ENCODE measurements at regions not wholly inside any gene's neighbourhood (a gene's known extent, or its start where the extent isn't known, plus 50 kb on each side); places are given as distances from the start of the nearest gene placed in this dataset.

- Histone ChIP-seq H3K27ac (ENCODE audit: low read depth in 1 of 3, low read length in 2 of 3) (no peak overlapping the region), H3K36me3 (ENCODE audit: control insufficient read depth in 3 of 3, insufficient read depth in 2 of 3, low read depth in 1 of 3, low read length in 3 of 3) (no peaks in the 10 kb centered on the region), H3K9me3 (ENCODE audit: control insufficient read depth in 2 of 2, insufficient read depth in 1 of 2, low read depth in 1 of 2, low read length in 1 of 2) (no peaks in the 10 kb centered on the region), H3K27me3 (ENCODE audit: control insufficient read depth in 3 of 3, insufficient read depth in 3 of 3, low read length in 3 of 3) (no peaks in the 10 kb centered on the region), H3K4me1 (ENCODE audit: control insufficient read depth in 3 of 3, insufficient read depth in 2 of 3, low read depth in 1 of 3, low read length in 2 of 3) (no peaks in the 10 kb centered on the region), H3K4me3 (ENCODE audit: low read depth in 1 of 3, low read length in 3 of 3) (no peak overlapping the region)
- FAIRE-seq (no peak), DNase-seq (peak in 1 of 2 donors; percentile 14)
- WGBS, 3 donors = 47 to 54% (median 52%) methylated on average over 10 of the region's 10 CpGs
Measured at GRCh38 chr10:33804584-33804983, 470.1 kb upstream of the NRP1 start.

GRCh38 chr10:33803248-33803647, 468.8 kb upstream of the NRP1 start:
- FAIRE-seq (no peak), DNase-seq (no peak)
- H3K9me3 ChIP-seq (ENCODE audit: control insufficient read depth in 2 of 2, insufficient read depth in 1 of 2, low read depth in 1 of 2, low read length in 1 of 2) = no peaks in the 10 kb centered on the region
- 77 to 95% (median 85%) methylated on average over 3 of the region's 3 CpGs for WGBS, 3 donors
- no peak overlapping the region for H3K27ac ChIP-seq (ENCODE audit: low read depth in 1 of 3, low read length in 2 of 3)
- H3K4me3 ChIP-seq (ENCODE audit: low read depth in 1 of 3, low read length in 3 of 3) = no peak overlapping the region
- H3K4me1 ChIP-seq (ENCODE audit: control insufficient read depth in 3 of 3, insufficient read depth in 2 of 3, low read depth in 1 of 3, low read length in 2 of 3) = no peaks in the 10 kb centered on the region
- no peaks in the 10 kb centered on the region for H3K36me3 ChIP-seq (ENCODE audit: control insufficient read depth in 3 of 3, insufficient read depth in 2 of 3, low read depth in 1 of 3, low read length in 3 of 3)
- H3K27me3 ChIP-seq (ENCODE audit: control insufficient read depth in 3 of 3, insufficient read depth in 3 of 3, low read length in 3 of 3) = no peaks in the 10 kb centered on the region

GRCh38 chr10:33802566-33802965, 468.1 kb upstream of the NRP1 start:
- FAIRE-seq (no peak), DNase-seq (no peak)
- WGBS, 3 donors = 86 to 89% (median 87%) methylated on average over 4 of the region's 4 CpGs
- no peak overlapping the region for H3K4me3 ChIP-seq (ENCODE audit: low read depth in 1 of 3, low read length in 3 of 3)
- no peaks in the 10 kb centered on the region for H3K9me3 ChIP-seq (ENCODE audit: control insufficient read depth in 2 of 2, insufficient read depth in 1 of 2, low read depth in 1 of 2, low read length in 1 of 2)
- H3K27ac ChIP-seq (ENCODE audit: low read depth in 1 of 3, low read length in 2 of 3) = no peak overlapping the region
- no peaks in the 10 kb centered on the region for H3K36me3 ChIP-seq (ENCODE audit: control insufficient read depth in 3 of 3, insufficient read depth in 2 of 3, low read depth in 1 of 3, low read length in 3 of 3)
- H3K4me1 ChIP-seq (ENCODE audit: control insufficient read depth in 3 of 3, insufficient read depth in 2 of 3, low read depth in 1 of 3, low read length in 2 of 3) = no peaks in the 10 kb centered on the region
- H3K27me3 ChIP-seq (ENCODE audit: control insufficient read depth in 3 of 3, insufficient read depth in 3 of 3, low read length in 3 of 3) = no peaks in the 10 kb centered on the region

- Histone ChIP-seq H3K27ac (ENCODE audit: low read depth in 1 of 3, low read length in 2 of 3) (no peak overlapping the region), H3K4me3 (ENCODE audit: low read depth in 1 of 3, low read length in 3 of 3) (no peak overlapping the region), H3K27me3 (ENCODE audit: control insufficient read depth in 3 of 3, insufficient read depth in 3 of 3, low read length in 3 of 3) (no peaks in the 10 kb centered on the region), H3K9me3 (ENCODE audit: control insufficient read depth in 2 of 2, insufficient read depth in 1 of 2, low read depth in 1 of 2, low read length in 1 of 2) (no peaks in the 10 kb centered on the region), H3K36me3 (ENCODE audit: control insufficient read depth in 3 of 3, insufficient read depth in 2 of 3, low read depth in 1 of 3, low read length in 3 of 3) (no peaks in the 10 kb centered on the region), H3K4me1 (ENCODE audit: control insufficient read depth in 3 of 3, insufficient read depth in 2 of 3, low read depth in 1 of 3, low read length in 2 of 3) (no peaks in the 10 kb centered on the region)
- FAIRE-seq (no peak), DNase-seq (no peak)
- 86 to 95% (median 93%) methylated on average over 2 of the region's 2 CpGs for WGBS, 3 donors
Measured at GRCh38 chr10:33801705-33802104, 467.2 kb upstream of the NRP1 start.

- Histone ChIP-seq H3K27me3 (ENCODE audit: control insufficient read depth in 3 of 3, insufficient read depth in 3 of 3, low read length in 3 of 3) (no peaks in the 10 kb centered on the region), H3K36me3 (ENCODE audit: control insufficient read depth in 3 of 3, insufficient read depth in 2 of 3, low read depth in 1 of 3, low read length in 3 of 3) (no peaks in the 10 kb centered on the region), H3K4me1 (ENCODE audit: control insufficient read depth in 3 of 3, insufficient read depth in 2 of 3, low read depth in 1 of 3, low read length in 2 of 3) (no peaks in the 10 kb centered on the region), H3K9me3 (ENCODE audit: control insufficient read depth in 2 of 2, insufficient read depth in 1 of 2, low read depth in 1 of 2, low read length in 1 of 2) (no peaks in the 10 kb centered on the region), H3K4me3 (ENCODE audit: low read depth in 1 of 3, low read length in 3 of 3) (no peak overlapping the region), H3K27ac (ENCODE audit: low read depth in 1 of 3, low read length in 2 of 3) (no peak overlapping the region)
- DNase-seq (no peak), FAIRE-seq (no peak)
Measured at GRCh38 chr10:33800986-33801385, 466.5 kb upstream of the NRP1 start.

GRCh38 chr10:33800545-33800944, 466.1 kb upstream of the NRP1 start:
- H3K4me3 ChIP-seq (ENCODE audit: low read depth in 1 of 3, low read length in 3 of 3) = no peak overlapping the region
- H3K4me1 ChIP-seq (ENCODE audit: control insufficient read depth in 3 of 3, insufficient read depth in 2 of 3, low read depth in 1 of 3, low read length in 2 of 3) = no peaks in the 10 kb centered on the region
- H3K27me3 ChIP-seq (ENCODE audit: control insufficient read depth in 3 of 3, insufficient read depth in 3 of 3, low read length in 3 of 3) = no peaks in the 10 kb centered on the region
- FAIRE-seq (no peak), DNase-seq (peak in 1 of 2 donors; percentile 7)
- WGBS, 3 donors = 73 to 81% (median 79%) methylated on average over 5 of the region's 5 CpGs
- no peaks in the 10 kb centered on the region for H3K36me3 ChIP-seq (ENCODE audit: control insufficient read depth in 3 of 3, insufficient read depth in 2 of 3, low read depth in 1 of 3, low read length in 3 of 3)
- no peak overlapping the region for H3K27ac ChIP-seq (ENCODE audit: low read depth in 1 of 3, low read length in 2 of 3)
- H3K9me3 ChIP-seq (ENCODE audit: control insufficient read depth in 2 of 2, insufficient read depth in 1 of 2, low read depth in 1 of 2, low read length in 1 of 2) = no peaks in the 10 kb centered on the region

- Histone ChIP-seq H3K27ac (ENCODE audit: low read depth in 1 of 3, low read length in 2 of 3) (no peak overlapping the region), H3K27me3 (ENCODE audit: control insufficient read depth in 3 of 3, insufficient read depth in 3 of 3, low read length in 3 of 3) (no peaks in the 10 kb centered on the region), H3K4me1 (ENCODE audit: control insufficient read depth in 3 of 3, insufficient read depth in 2 of 3, low read depth in 1 of 3, low read length in 2 of 3) (no peaks in the 10 kb centered on the region), H3K4me3 (ENCODE audit: low read depth in 1 of 3, low read length in 3 of 3) (no peak overlapping the region), H3K36me3 (ENCODE audit: control insufficient read depth in 3 of 3, insufficient read depth in 2 of 3, low read depth in 1 of 3, low read length in 3 of 3) (no peaks in the 10 kb centered on the region), H3K9me3 (ENCODE audit: control insufficient read depth in 2 of 2, insufficient read depth in 1 of 2, low read depth in 1 of 2, low read length in 1 of 2) (peaks cover 0 to 2% of the 10 kb centered on the region in 2 donors)
- no peak for DNase-seq
- no peak for FAIRE-seq
- 93 to 96% (median 94%) methylated on average over 5 of the region's 5 CpGs for WGBS, 3 donors
Measured at GRCh38 chr10:33799944-33800323, 465.5 kb upstream of the NRP1 start.

- H3K27me3 ChIP-seq (ENCODE audit: control insufficient read depth in 3 of 3, insufficient read depth in 3 of 3, low read length in 3 of 3) = no peaks in the 10 kb centered on the region
- 15 to 56% (median 33%) methylated on average over 4 of the region's 4 CpGs for WGBS, 3 donors
- FAIRE-seq (no peak), DNase-seq (peak in 1 of 2 donors; percentile 6)
- no peaks in the 10 kb centered on the region for H3K36me3 ChIP-seq (ENCODE audit: control insufficient read depth in 3 of 3, insufficient read depth in 2 of 3, low read depth in 1 of 3, low read length in 3 of 3)
- H3K4me3 ChIP-seq (ENCODE audit: low read depth in 1 of 3, low read length in 3 of 3) = no peak overlapping the region
- H3K27ac ChIP-seq (ENCODE audit: low read depth in 1 of 3, low read length in 2 of 3) = no peak overlapping the region
- no peaks in the 10 kb centered on the region for H3K4me1 ChIP-seq (ENCODE audit: control insufficient read depth in 3 of 3, insufficient read depth in 2 of 3, low read depth in 1 of 3, low read length in 2 of 3)
- H3K9me3 ChIP-seq (ENCODE audit: control insufficient read depth in 2 of 2, insufficient read depth in 1 of 2, low read depth in 1 of 2, low read length in 1 of 2) = peaks cover 0 to 4% of the 10 kb centered on the region in 2 donors
Measured at GRCh38 chr10:33799281-33799943, 464.9 kb upstream of the NRP1 start.

- Histone ChIP-seq H3K4me1 (ENCODE audit: control insufficient read depth in 3 of 3, insufficient read depth in 2 of 3, low read depth in 1 of 3, low read length in 2 of 3) (no peaks in the 10 kb centered on the region), H3K4me3 (ENCODE audit: low read depth in 1 of 3, low read length in 3 of 3) (no peak overlapping the region), H3K27me3 (ENCODE audit: control insufficient read depth in 3 of 3, insufficient read depth in 3 of 3, low read length in 3 of 3) (no peaks in the 10 kb centered on the region), H3K27ac (ENCODE audit: low read depth in 1 of 3, low read length in 2 of 3) (no peak overlapping the region), H3K9me3 (ENCODE audit: control insufficient read depth in 2 of 2, insufficient read depth in 1 of 2, low read depth in 1 of 2, low read length in 1 of 2) (peaks cover 0 to 4% of the 10 kb centered on the region in 2 donors), H3K36me3 (ENCODE audit: control insufficient read depth in 3 of 3, insufficient read depth in 2 of 3, low read depth in 1 of 3, low read length in 3 of 3) (no peaks in the 10 kb centered on the region)
- 84 to 92% (median 86%) methylated on average over 1 of the region's 1 CpG for WGBS, 3 donors
- FAIRE-seq = no peak
- no peak for DNase-seq
Measured at GRCh38 chr10:33798754-33799153, 464.3 kb upstream of the NRP1 start.

Measured in small intestine (tissue), 7 donors.